HG03342 (cell line): ENCODE measurements at regions not wholly inside any gene's neighbourhood (a gene's known extent, or its start where the extent isn't known, plus 50 kb on each side); places are given as distances from the start of the nearest gene placed in this dataset.
"Not testable (repeated sequence)": the region's sequence is repeated elsewhere in the genome, so short reads cannot be mapped to it uniquely, and the experiment has no call there.

ENCODE experiments used
- ATAC-seq: cut with Tn5 transposase; IDR thresholded peaks from one replicate; pipeline ENCODE4 v1.9.1; 2021; ENCODE audit warnings: mild to moderate bottlenecking, moderate library complexity; ENCODE audit not compliant: unreplicated experiment

- no peak for ATAC-seq
Measured at GRCh38 chr17:13784434-13785095, 182.8 kb upstream of the HS3ST3A1 start.

- ATAC-seq, result no peak
Measured at GRCh38 chr17:13785981-13786598, 184.4 kb upstream of the HS3ST3A1 start.

GRCh38 chr17:13787636-13788035 lies 185.9 kb upstream of the HS3ST3A1 start:
- no peak for ATAC-seq

- no peak for ATAC-seq
Measured at GRCh38 chr17:13788385-13788784, 186.7 kb upstream of the HS3ST3A1 start.

- ATAC-seq, result no peak
Measured at GRCh38 chr17:13792314-13792713, 190.6 kb upstream of the HS3ST3A1 start.

GRCh38 chr17:13793951-13794350 lies 192.2 kb upstream of the HS3ST3A1 start:
- no peak for ATAC-seq

- no peak for ATAC-seq
Measured at GRCh38 chr17:13797863-13798262, 196.1 kb upstream of the HS3ST3A1 start.

- ATAC-seq, result no peak
Measured at GRCh38 chr17:13806092-13806491, 204.4 kb upstream of the HS3ST3A1 start.

GRCh38 chr17:13807103-13807502 lies 205.4 kb upstream of the HS3ST3A1 start:
- ATAC-seq, result no peak

- no peak for ATAC-seq
Measured at GRCh38 chr17:13812350-13812749, 210.6 kb upstream of the HS3ST3A1 start.

- ATAC-seq, result no peak
Measured at GRCh38 chr17:13813347-13814240, 211.9 kb upstream of the HS3ST3A1 start.

- ATAC-seq, result no peak
Measured at GRCh38 chr17:13822700-13823099, 221.0 kb upstream of the HS3ST3A1 start.

- no peak for ATAC-seq
Measured at GRCh38 chr17:13825526-13826040, 223.9 kb upstream of the HS3ST3A1 start.

GRCh38 chr17:13827118-13827517 lies 225.4 kb upstream of the HS3ST3A1 start:
- ATAC-seq, result no peak

- ATAC-seq, result no peak
Measured at GRCh38 chr17:13833921-13834320, 232.2 kb upstream of the HS3ST3A1 start.

GRCh38 chr17:13835151-13835550 lies 233.4 kb upstream of the HS3ST3A1 start:
- ATAC-seq, result no peak

- no peak for ATAC-seq
Measured at GRCh38 chr17:13837417-13837816, 231.9 kb upstream of the COX10 start.

GRCh38 chr17:13840254-13840653 lies 229.1 kb upstream of the COX10 start:
- no peak for ATAC-seq

- no peak for ATAC-seq
Measured at GRCh38 chr17:13843862-13844635, 225.3 kb upstream of the COX10 start.

GRCh38 chr17:13851889-13852288 lies 217.4 kb upstream of the COX10 start:
- ATAC-seq, result no peak

- not testable (repeated sequence) for ATAC-seq
Measured at GRCh38 chr17:13855730-13856129, 213.6 kb upstream of the COX10 start.
